HL-60 (cell line): ENCODE measurements at regions not wholly inside any gene's neighbourhood (a gene's known extent, or its start where the extent isn't known, plus 50 kb on each side); places are given as distances from the start of the nearest gene placed in this dataset.

ENCODE experiments used
- DNase-seq, 2 experiments: peaks; one replicate each; pipeline ENCODE4 v3.0.0-alpha.2; 2010 to 2020; ENCODE audit warnings: low read depth in 1 of 2, low spot score in 1 of 2
- H3K27ac ChIP-seq: fragments of 250-450 bp; sonication (Bioruptor Pico); replicated peaks from 2 replicates; pipeline ENCODE4 v1.5.1; 2020; ENCODE audit warnings: mild to moderate bottlenecking, moderate library complexity
- H3K27me3 ChIP-seq: fragments of 250-450 bp; sonication (Bioruptor Pico); 2 replicates; pipeline ENCODE4 v1.5.1; 2021; ENCODE audit warnings: mild to moderate bottlenecking, moderate library complexity; ENCODE audit not compliant: insufficient read depth, poor library complexity, severe bottlenecking
- H3K4me3 ChIP-seq: replicated peaks from 2 replicates; pipeline ENCODE4 v1.5.1; 2011; ENCODE audit warnings: mild to moderate bottlenecking, control low read depth, low read length; ENCODE audit not compliant: insufficient read depth
- GABPA ChIP-seq: IDR thresholded peaks from 2 replicates; pipeline ENCODE4 v1.6.1; 2012; ENCODE audit warnings: low read depth
- POLR2AphosphoS5 ChIP-seq: IDR thresholded peaks from 2 replicates; pipeline ENCODE4 v1.6.1; 2012; ENCODE audit warnings: low read depth
- REST ChIP-seq: IDR thresholded peaks from 2 replicates; pipeline ENCODE4 v1.6.1; 2012; ENCODE audit warnings: low read depth; ENCODE audit not compliant: insufficient replicate concordance
- SPI1 ChIP-seq: IDR thresholded peaks from 2 replicates; pipeline ENCODE4 v1.6.1; 2012; ENCODE audit warnings: low read depth, mild to moderate bottlenecking, borderline replicate concordance
- TF ChIP-seq, protein P1 (sequence below): IDR thresholded peaks from one replicate; pipeline ENCODE4 v1.5.1; 2011; ENCODE audit warnings: low read length, control low read depth, inconsistent platforms; ENCODE audit not compliant: insufficient read depth

DNA sequence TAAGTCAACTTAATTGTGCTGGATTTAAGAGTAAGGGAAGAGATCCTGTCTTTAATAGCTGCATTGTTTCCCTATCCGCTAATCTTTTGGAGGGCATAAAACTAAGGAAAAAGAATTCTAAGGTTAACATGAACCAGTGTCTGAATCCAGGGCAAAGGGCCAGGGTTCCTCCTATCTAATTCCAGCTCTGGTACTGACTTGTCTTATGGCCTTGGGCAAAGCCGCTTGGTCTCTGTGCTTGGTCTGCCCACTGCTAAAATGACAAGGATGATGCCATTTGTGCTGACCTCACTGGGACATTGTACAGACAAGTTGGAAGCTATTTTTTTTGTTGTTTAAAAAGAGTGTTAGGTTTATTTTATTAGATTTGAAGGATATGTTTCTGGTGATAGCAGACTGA, 334.7 kb upstream of the PIK3R1 start:
- Histone ChIP-seq H3K27ac (no peak overlapping the region), H3K4me3 (no peak overlapping the region), H3K27me3 (no peaks in the 10 kb centered on the region)
- TF ChIP-seq GABPA: no peak
- no peak for TF ChIP-seq POLR2AphosphoS5
- TF ChIP-seq SPI1: no peak
- no peak for TF ChIP-seq REST
- TF ChIP-seq, protein P1, sequence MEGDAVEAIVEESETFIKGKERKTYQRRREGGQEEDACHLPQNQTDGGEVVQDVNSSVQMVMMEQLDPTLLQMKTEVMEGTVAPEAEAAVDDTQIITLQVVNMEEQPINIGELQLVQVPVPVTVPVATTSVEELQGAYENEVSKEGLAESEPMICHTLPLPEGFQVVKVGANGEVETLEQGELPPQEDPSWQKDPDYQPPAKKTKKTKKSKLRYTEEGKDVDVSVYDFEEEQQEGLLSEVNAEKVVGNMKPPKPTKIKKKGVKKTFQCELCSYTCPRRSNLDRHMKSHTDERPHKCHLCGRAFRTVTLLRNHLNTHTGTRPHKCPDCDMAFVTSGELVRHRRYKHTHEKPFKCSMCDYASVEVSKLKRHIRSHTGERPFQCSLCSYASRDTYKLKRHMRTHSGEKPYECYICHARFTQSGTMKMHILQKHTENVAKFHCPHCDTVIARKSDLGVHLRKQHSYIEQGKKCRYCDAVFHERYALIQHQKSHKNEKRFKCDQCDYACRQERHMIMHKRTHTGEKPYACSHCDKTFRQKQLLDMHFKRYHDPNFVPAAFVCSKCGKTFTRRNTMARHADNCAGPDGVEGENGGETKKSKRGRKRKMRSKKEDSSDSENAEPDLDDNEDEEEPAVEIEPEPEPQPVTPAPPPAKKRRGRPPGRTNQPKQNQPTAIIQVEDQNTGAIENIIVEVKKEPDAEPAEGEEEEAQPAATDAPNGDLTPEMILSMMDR: no peak
- no peak for DNase-seq

GRCh38 chr5:67880511-67880805, 335.1 kb upstream of the PIK3R1 start:
- no peak for DNase-seq
- no peaks in the 10 kb centered on the region for H3K27me3 ChIP-seq
- H3K4me3 ChIP-seq: no peak overlapping the region
- no peak overlapping the region for H3K27ac ChIP-seq
- TF ChIP-seq SPI1 (no peak), REST (no peak), POLR2AphosphoS5 (no peak), GABPA (no peak)
- TF ChIP-seq, protein P1: no peak

- Histone ChIP-seq H3K27me3 (no peaks in the 10 kb centered on the region), H3K27ac (no peak overlapping the region), H3K4me3 (no peak overlapping the region)
- TF ChIP-seq GABPA: no peak
- no peak for TF ChIP-seq SPI1
- TF ChIP-seq, protein P1: no peak
- no peak for TF ChIP-seq REST
- no peak for TF ChIP-seq POLR2AphosphoS5
- DNase-seq: no peak
Measured at GRCh38 chr5:67879620-67880510, 335.7 kb upstream of the PIK3R1 start.
